OCI-LY3 (cell line): ENCODE measurements at regions not wholly inside any gene's neighbourhood (a gene's known extent, or its start where the extent isn't known, plus 50 kb on each side); places are given as distances from the start of the nearest gene placed in this dataset.

ENCODE experiments used
- H2AFZ ChIP-seq: fragments of 200-600, 300-600 bp; shearing (Covaris generic); 2 replicates; pipeline ENCODE4 v1.6.0; 2014; ENCODE audit warnings: antibody characterized with exemption, low read depth, low read length
- H3K27ac ChIP-seq: fragments of 200-600, 300-600 bp; sonication (generic); 2 replicates; pipeline ENCODE4 v1.5.1; 2014; ENCODE audit warnings: mild to moderate bottlenecking, low read length, moderate library complexity, mixed read lengths
- H3K27me3 ChIP-seq: fragments of 200-600, 300-600 bp; sonication (generic); 2 replicates; pipeline ENCODE4 v1.6.1; 2014; ENCODE audit warnings: low read depth, low read length, mixed read lengths
- H3K36me3 ChIP-seq: fragments of 200-600, 300-600 bp; sonication (generic); replicated peaks from 2 replicates; pipeline ENCODE3; 2014; ENCODE audit warnings: low read depth, low read length, mixed read lengths
- H3K4me1 ChIP-seq: fragments of 300-600, 200-600 bp; sonication (generic); 2 replicates; pipeline ENCODE4 v1.6.1; 2014; ENCODE audit warnings: low read length, mixed read lengths
- H3K4me2 ChIP-seq: fragments of 200-600, 300-600 bp; sonication (generic); 2 replicates; pipeline ENCODE4 v1.6.1; 2014; ENCODE audit warnings: low read length, mixed read lengths
- H3K4me3 ChIP-seq: fragments of 300-600, 200-600 bp; sonication (generic); 2 replicates; pipeline ENCODE4 v1.5.1; 2014; ENCODE audit warnings: antibody characterized with exemption, mild to moderate bottlenecking, low read length, moderate library complexity
- H3K79me2 ChIP-seq: fragments of 300-600, 200-600 bp; shearing (Covaris generic); 2 replicates; pipeline ENCODE4 v1.6.1; 2014; ENCODE audit warnings: mild to moderate bottlenecking, low read length, mixed read lengths
- H3K9ac ChIP-seq: fragments of 300-600, 200-600 bp; shearing (Covaris generic); 2 replicates; pipeline ENCODE4 v1.6.0; 2014; ENCODE audit warnings: mild to moderate bottlenecking, low read length, moderate library complexity
- H3K9me3 ChIP-seq: fragments of 200-600, 300-600 bp; shearing (Covaris generic); 2 replicates; pipeline ENCODE4 v1.6.1; 2014; ENCODE audit warnings: low read length, mixed read lengths; ENCODE audit not compliant: insufficient read depth
- H4K20me1 ChIP-seq: fragments of 200-600, 300-600 bp; sonication (generic); 2 replicates; pipeline ENCODE4 v1.6.1; 2016; ENCODE audit warnings: low read length, mixed read lengths; ENCODE audit not compliant: insufficient read depth
- EZH2phosphoT487 ChIP-seq: fragments of 200-600 bp; shearing (Covaris generic); IDR thresholded peaks from 2 replicates; pipeline ENCODE4 v1.6.1; 2018; ENCODE audit warnings: antibody characterized with exemption, mixed run types, low read depth
- TF ChIP-seq, protein P1 (sequence below): fragments of 200-600, 300-600 bp; sonication (generic); IDR thresholded peaks from 2 replicates; pipeline ENCODE4 v1.5.1; 2014; ENCODE audit warnings: antibody characterized with exemption, low read length, low read depth

DNA sequence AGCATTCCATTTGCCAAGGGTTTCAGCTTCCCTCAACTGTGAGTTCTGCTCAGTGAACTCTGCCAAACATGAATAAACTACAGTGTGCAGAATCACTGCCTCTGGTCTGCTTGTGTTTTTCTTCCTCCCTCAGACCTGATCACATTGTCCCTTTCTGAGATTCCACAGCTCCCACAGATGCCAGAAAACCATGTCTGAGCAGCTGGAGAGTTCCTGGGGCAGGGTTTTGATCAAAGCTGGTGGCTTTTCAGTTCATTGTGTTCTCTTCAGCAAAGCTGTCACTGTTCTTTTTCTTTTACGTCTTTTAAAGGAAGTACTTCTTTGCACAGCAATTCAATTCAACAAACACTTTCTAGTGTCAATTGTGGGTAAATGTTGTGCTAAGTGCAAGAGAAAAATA is 555.8 kb downstream of the RBFOX1 start:
- no peaks in the 10 kb centered on the region for H3K9me3 ChIP-seq
- TF ChIP-seq, protein P1, sequence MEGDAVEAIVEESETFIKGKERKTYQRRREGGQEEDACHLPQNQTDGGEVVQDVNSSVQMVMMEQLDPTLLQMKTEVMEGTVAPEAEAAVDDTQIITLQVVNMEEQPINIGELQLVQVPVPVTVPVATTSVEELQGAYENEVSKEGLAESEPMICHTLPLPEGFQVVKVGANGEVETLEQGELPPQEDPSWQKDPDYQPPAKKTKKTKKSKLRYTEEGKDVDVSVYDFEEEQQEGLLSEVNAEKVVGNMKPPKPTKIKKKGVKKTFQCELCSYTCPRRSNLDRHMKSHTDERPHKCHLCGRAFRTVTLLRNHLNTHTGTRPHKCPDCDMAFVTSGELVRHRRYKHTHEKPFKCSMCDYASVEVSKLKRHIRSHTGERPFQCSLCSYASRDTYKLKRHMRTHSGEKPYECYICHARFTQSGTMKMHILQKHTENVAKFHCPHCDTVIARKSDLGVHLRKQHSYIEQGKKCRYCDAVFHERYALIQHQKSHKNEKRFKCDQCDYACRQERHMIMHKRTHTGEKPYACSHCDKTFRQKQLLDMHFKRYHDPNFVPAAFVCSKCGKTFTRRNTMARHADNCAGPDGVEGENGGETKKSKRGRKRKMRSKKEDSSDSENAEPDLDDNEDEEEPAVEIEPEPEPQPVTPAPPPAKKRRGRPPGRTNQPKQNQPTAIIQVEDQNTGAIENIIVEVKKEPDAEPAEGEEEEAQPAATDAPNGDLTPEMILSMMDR: no peak
- TF ChIP-seq EZH2phosphoT487: no peak
- H3K9ac ChIP-seq: no peak overlapping the region
- H3K27me3 ChIP-seq: no peaks in the 10 kb centered on the region; the same call in 1 of the 2 replicates
- H3K79me2 ChIP-seq: no peaks in the 10 kb centered on the region
- no peaks in the 10 kb centered on the region for H3K4me1 ChIP-seq
- H3K36me3 ChIP-seq: no peaks in the 10 kb centered on the region
- H4K20me1 ChIP-seq: no peaks in the 10 kb centered on the region
- no peak overlapping the region for H3K4me3 ChIP-seq
- no peak overlapping the region for H3K27ac ChIP-seq
- H3K4me2 ChIP-seq: no peak overlapping the region
- no peak overlapping the region for H2AFZ ChIP-seq

DNA sequence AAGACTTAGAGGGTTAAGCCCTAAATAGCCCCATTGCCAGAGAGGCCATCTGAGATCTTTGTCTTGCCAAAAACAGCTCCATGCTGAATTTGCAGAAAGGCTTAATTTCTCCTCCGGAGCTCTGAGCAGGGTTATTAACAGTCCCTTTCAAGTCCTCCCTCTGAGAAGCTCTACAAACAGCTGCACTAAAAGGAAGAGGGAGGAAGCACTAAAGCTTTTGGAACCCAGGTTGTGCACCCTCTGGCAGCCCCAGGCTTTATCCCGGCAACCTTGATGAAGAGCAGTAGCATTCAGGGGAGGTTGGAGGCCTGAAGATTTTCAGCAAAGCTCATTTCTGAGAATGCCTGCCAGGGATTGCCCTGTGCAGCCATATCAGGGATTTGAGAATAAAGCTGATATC is 554.7 kb downstream of the RBFOX1 start:
- H3K4me1 ChIP-seq: no peaks in the 10 kb centered on the region
- H3K9me3 ChIP-seq: no peaks in the 10 kb centered on the region
- no peak overlapping the region for H3K27ac ChIP-seq
- H3K9ac ChIP-seq: no peak overlapping the region
- H3K4me2 ChIP-seq: no peak overlapping the region
- H3K36me3 ChIP-seq: no peaks in the 10 kb centered on the region
- no peak overlapping the region for H2AFZ ChIP-seq
- no peak overlapping the region for H3K4me3 ChIP-seq
- no peak for TF ChIP-seq EZH2phosphoT487
- TF ChIP-seq, protein P1: no peak
- H3K79me2 ChIP-seq: no peaks in the 10 kb centered on the region
- H4K20me1 ChIP-seq: no peaks in the 10 kb centered on the region
- H3K27me3 ChIP-seq: peaks cover 9% of the 10 kb centered on the region; the same call in 1 of the 2 replicates

DNA sequence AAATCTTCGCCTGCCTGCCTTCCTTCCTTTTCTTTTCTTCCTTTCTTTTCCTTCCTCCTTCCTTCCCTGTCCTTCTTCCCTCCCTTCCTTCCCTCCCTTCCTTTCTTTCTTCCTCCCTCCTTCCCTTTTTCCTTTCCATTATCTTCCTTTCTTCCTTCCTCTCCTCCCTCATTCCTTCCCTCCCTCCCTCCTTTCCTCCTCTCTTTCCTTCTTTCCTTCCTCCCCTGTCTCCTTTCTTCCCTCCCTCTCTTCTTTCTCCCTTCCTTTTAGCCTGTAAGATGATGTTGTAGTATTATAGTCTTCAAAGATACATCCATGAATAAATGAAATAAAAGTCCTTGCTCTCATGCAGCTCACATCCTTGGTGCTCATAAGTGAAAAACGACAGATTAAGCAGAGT is 539.3 kb downstream of the RBFOX1 start:
- no peaks in the 10 kb centered on the region for H3K36me3 ChIP-seq
- no peak overlapping the region for H3K27ac ChIP-seq
- H3K9me3 ChIP-seq: no peaks in the 10 kb centered on the region
- H3K4me1 ChIP-seq: no peaks in the 10 kb centered on the region
- H3K27me3 ChIP-seq: no peaks in the 10 kb centered on the region; the same call in 1 of the 2 replicates
- H3K4me2 ChIP-seq: no peak overlapping the region
- no peak overlapping the region for H3K4me3 ChIP-seq
- H4K20me1 ChIP-seq: no peaks in the 10 kb centered on the region
- no peak overlapping the region for H2AFZ ChIP-seq
- TF ChIP-seq, protein P1: no peak
- no peak for TF ChIP-seq EZH2phosphoT487
- H3K9ac ChIP-seq: no peak overlapping the region
- no peaks in the 10 kb centered on the region for H3K79me2 ChIP-seq

DNA sequence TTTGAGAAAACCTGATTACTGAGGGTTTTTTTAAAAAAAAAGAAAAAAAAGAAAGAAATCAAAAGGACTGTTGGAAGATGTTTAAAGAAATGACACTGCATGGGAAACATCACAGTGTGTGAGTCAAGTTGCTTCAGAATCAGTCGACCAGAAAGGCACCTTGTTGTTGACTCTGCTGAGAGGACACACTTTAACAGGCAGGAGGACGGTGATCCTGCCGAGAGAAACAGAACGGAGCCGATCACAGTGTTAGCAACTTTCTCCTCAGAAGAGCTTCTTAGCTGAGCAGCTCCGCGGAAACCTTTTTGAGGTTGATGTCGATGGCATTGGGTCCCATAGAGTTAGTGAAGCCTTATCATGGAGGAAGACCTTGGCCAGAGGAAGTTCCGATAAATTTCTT is 538.7 kb downstream of the RBFOX1 start:
- Histone ChIP-seq H3K27me3 (no peaks in the 10 kb centered on the region; the same call in 1 of the 2 replicates), H3K27ac (no peak overlapping the region), H3K4me3 (no peak overlapping the region), H4K20me1 (no peaks in the 10 kb centered on the region), H3K4me2 (no peak overlapping the region), H2AFZ (no peak overlapping the region), H3K79me2 (no peaks in the 10 kb centered on the region), H3K9ac (no peak overlapping the region), H3K9me3 (no peaks in the 10 kb centered on the region), H3K4me1 (no peaks in the 10 kb centered on the region), H3K36me3 (no peaks in the 10 kb centered on the region)
- TF ChIP-seq, protein P1: no peak
- TF ChIP-seq EZH2phosphoT487: no peak
